Body of pancreas (tissue), 4 donors: ENCODE measurements at regions not wholly inside any gene's neighbourhood (a gene's known extent, or its start where the extent isn't known, plus 50 kb on each side); places are given as distances from the start of the nearest gene placed in this dataset.
A peak's percentile ranks its signal among the peaks of the same experiment; 100 is the strongest.

ENCODE experiments used
- ATAC-seq: fragments of 150-250 bp; one replicate; pipeline ENCODE4 v1.9.1; 2016
- DNase-seq, 4 donors: peaks; one replicate each; pipeline ENCODE4 v3.0.0-alpha.2; 2019
- H3K27ac ChIP-seq, 4 donors: fragments of 200-600 bp; sonication (generic); 1 replicate in 3 of 4; 2 replicates in 1 of 4; pipeline versions ENCODE4 v1.5.1 to v1.6.1; 2016 to 2019; ENCODE audit warnings: mild to moderate bottlenecking in 1 of 4, mixed read lengths in 1 of 4, moderate library complexity in 1 of 4
- H3K27me3 ChIP-seq, 2 donors: fragments of 200-600 bp; sonication (generic); one replicate each; pipeline ENCODE4 v1.6.0; 2016; ENCODE audit warnings: mild to moderate bottlenecking in 1 of 2
- H3K36me3 ChIP-seq, 2 donors: fragments of 200-600 bp; sonication (generic); replicated peaks in 1 of 2; 2 replicates each; pipeline ENCODE4 v1.5.1; 2016; ENCODE audit warnings: low read depth in 2 of 2; ENCODE audit not compliant: insufficient read depth in 1 of 2
- H3K4me1 ChIP-seq: fragments of 200-600 bp; sonication (generic); one replicate; pipeline ENCODE4 v1.6.0; 2016
- H3K4me3 ChIP-seq, 2 donors: fragments of 200-600 bp; sonication (generic); 1 replicate in 1 of 2; 2 replicates in 1 of 2; pipeline ENCODE4 v1.5.1; 2016 to 2019
- H3K9me3 ChIP-seq, 3 donors: fragments of 200-600 bp; sonication (generic); 1 replicate in 2 of 3; 2 replicates in 1 of 3; pipeline ENCODE4 v1.5.1; 2016
- POLR2A ChIP-seq, 3 donors: fragments of 450-650 bp; IDR thresholded peaks; one replicate each; pipeline ENCODE4 v1.6.1; 2016; ENCODE audit warnings: antibody characterized with exemption in 3 of 3, mild to moderate bottlenecking in 2 of 3
- WGBS, 2 donors: methylation state at CpG; one replicate each; pipeline ENCODE4 v1.1.5; 2017; 5-methylcytosine and 5-hydroxymethylcytosine counted together
- intact Hi-C: fragments of 100-400 bp; cut with DNase I; formaldehyde crosslinking; loops from one replicate; pipeline ENCODE4 v1.15.1; 2023
- TF ChIP-seq, protein P1 (sequence below), 7 experiments: fragments of 450-650 bp in 4 of 7; fragments of 200-600 bp in 3 of 7; sonication (generic) in 3 of 7; IDR thresholded peaks; one replicate each; pipeline ENCODE4 v1.5.1; 2016 to 2019; ENCODE audit warnings: antibody characterized with exemption in 7 of 7

- Histone ChIP-seq H3K4me3 (no peak overlapping the region), H3K4me1 (no peaks in the 10 kb centered on the region), H3K27ac (no peak overlapping the region), H3K9me3 (no peaks in the 10 kb centered on the region), H3K36me3 (no peaks in the 10 kb centered on the region), H3K27me3 (no peaks in the 10 kb centered on the region)
- 68 to 70% methylated on average over 3 of the region's 3 CpGs for WGBS, 2 donors
- intact Hi-C loops = no loop called here
- no peak for ATAC-seq
- no peak for DNase-seq
- TF ChIP-seq POLR2A (IDR thresholded peaks at IDR 0.05) = no peak
- TF ChIP-seq, protein P1, sequence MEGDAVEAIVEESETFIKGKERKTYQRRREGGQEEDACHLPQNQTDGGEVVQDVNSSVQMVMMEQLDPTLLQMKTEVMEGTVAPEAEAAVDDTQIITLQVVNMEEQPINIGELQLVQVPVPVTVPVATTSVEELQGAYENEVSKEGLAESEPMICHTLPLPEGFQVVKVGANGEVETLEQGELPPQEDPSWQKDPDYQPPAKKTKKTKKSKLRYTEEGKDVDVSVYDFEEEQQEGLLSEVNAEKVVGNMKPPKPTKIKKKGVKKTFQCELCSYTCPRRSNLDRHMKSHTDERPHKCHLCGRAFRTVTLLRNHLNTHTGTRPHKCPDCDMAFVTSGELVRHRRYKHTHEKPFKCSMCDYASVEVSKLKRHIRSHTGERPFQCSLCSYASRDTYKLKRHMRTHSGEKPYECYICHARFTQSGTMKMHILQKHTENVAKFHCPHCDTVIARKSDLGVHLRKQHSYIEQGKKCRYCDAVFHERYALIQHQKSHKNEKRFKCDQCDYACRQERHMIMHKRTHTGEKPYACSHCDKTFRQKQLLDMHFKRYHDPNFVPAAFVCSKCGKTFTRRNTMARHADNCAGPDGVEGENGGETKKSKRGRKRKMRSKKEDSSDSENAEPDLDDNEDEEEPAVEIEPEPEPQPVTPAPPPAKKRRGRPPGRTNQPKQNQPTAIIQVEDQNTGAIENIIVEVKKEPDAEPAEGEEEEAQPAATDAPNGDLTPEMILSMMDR (IDR thresholded peaks at IDR 0.05) = no peak
Observed at GRCh38 chr5:56434986-56435385, 201.9 kb upstream of the ANKRD55 start.

DNA sequence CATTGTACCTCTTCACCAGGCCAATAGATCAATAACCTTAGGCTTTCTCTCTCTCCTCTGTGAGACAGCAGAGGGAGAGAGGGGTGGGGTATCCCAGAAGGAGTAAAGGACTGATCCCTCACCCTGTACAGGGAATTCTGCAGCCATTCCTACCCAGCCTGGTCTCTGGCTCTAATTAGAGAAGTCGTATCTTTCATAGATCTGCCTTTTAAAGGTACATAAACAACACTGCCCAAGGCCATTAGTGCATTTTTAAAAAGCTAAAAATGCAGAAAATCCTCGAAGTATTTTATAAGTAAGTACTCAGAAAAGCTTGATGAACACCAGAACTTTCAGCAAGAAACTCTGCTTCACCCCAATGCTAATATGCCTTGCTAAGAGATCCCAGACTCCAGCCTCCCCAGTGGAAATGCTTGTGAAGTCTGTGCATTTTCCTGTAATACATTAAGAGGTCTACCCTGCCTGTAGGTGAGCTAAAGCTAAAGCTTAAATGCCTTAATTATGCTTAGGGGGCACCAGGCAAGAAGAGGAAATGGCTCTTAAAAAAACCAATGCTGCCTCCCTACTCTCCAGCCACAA lies 200.0 kb upstream of the ANKRD55 start:
- Histone ChIP-seq H3K36me3 (no peaks in the 10 kb centered on the region), H3K27me3 (no peaks in the 10 kb centered on the region), H3K27ac (no peak overlapping the region), H3K9me3 (no peaks in the 10 kb centered on the region), H3K4me1 (peaks cover 4% of the 10 kb centered on the region), H3K4me3 (no peak overlapping the region)
- WGBS, 2 donors = 18 to 45% methylated on average over 2 of the region's 2 CpGs
- DNase-seq (no peak), ATAC-seq (no peak)
- intact Hi-C loops = no loop called here
- TF ChIP-seq, protein P1 (IDR thresholded peaks at IDR 0.05) = no peak
- TF ChIP-seq POLR2A (IDR thresholded peaks at IDR 0.05) = no peak

DNA sequence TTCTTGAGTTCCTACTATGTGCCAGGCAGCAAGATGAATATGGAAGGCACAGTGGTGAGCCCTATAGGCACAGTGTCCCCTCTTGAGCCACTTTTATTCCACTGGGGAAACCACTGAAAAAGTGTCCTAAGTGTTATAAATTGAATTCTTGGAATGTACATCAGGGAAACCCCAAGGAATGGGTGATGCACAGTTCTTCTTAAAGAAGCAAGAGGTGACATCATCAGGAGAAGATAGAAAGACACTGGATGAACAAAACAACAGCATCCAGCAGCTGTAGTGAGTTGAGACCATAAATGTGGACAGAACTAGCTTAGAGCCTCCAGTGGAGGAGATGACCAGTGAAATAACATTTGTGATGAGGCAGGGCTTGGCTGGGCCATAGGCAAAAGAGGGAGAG lies 199.2 kb upstream of the ANKRD55 start:
- Histone ChIP-seq H3K27ac (no peak overlapping the region), H3K36me3 (no peaks in the 10 kb centered on the region), H3K9me3 (no peaks in the 10 kb centered on the region), H3K27me3 (no peaks in the 10 kb centered on the region), H3K4me3 (no peak overlapping the region), H3K4me1 (peaks cover 4% of the 10 kb centered on the region)
- DNase-seq (no peak), ATAC-seq (no peak)
- intact Hi-C loops = no loop called here
- TF ChIP-seq, protein P1 (IDR thresholded peaks at IDR 0.05) = no peak
- no peak for TF ChIP-seq POLR2A (IDR thresholded peaks at IDR 0.05)

DNA sequence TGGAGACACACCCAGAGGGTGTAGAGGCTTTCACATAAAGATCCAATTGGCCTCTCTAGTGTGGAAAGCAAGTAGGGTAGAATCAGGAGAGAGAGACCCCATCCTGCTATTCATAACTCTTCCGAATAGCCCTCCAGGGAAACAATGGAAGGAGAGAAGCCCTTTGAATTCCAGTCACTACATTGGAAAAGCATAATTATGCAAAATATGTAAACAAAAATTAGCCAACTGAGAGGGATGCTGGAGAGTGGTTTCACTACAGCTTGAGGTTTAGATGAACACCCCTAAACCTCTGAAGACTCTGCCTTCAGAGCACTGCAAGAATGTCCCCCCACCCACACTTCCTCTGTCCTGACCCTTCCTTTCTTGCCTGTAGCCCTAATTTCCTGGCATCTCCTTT lies 197.3 kb upstream of the ANKRD55 start:
- no peak for DNase-seq
- ATAC-seq = no peak
- Histone ChIP-seq H3K36me3 (no peaks in the 10 kb centered on the region), H3K9me3 (no peaks in the 10 kb centered on the region), H3K4me1 (peaks cover 4% of the 10 kb centered on the region), H3K4me3 (no peak overlapping the region), H3K27me3 (no peaks in the 10 kb centered on the region), H3K27ac (no peak overlapping the region)
- intact Hi-C loops = no loop called here
- no peak for TF ChIP-seq POLR2A (IDR thresholded peaks at IDR 0.05)
- TF ChIP-seq, protein P1 (IDR thresholded peaks at IDR 0.05) = no peak
- WGBS, 2 donors = 96 to 100% methylated on average over 1 of the region's 1 CpG

GRCh38 chr5:56429110-56429561 lies 196.0 kb upstream of the ANKRD55 start:
- Histone ChIP-seq H3K4me1 (peaks cover 4% of the 10 kb centered on the region), H3K27ac (peak overlapping the region in 3 of 4 donors; percentile 8 to 44 (median 26)), H3K9me3 (no peaks in the 10 kb centered on the region), H3K27me3 (no peaks in the 10 kb centered on the region), H3K4me3 (no peak overlapping the region), H3K36me3 (no peaks in the 10 kb centered on the region)
- ATAC-seq = peak; percentile 27
- WGBS, 2 donors = 51 to 58% methylated on average over 6 of the region's 6 CpGs
- peak in 3 of 4 donors; percentile 34 to 50 (median 35) for DNase-seq
- intact Hi-C loops = no loop called here
- no peak for TF ChIP-seq POLR2A (IDR thresholded peaks at IDR 0.05)
- TF ChIP-seq, protein P1 (IDR thresholded peaks at IDR 0.05) = no peak
